PC-3 (cell line): ENCODE measurements at regions not wholly inside any gene's neighbourhood (a gene's known extent, or its start where the extent isn't known, plus 50 kb on each side); places are given as distances from the start of the nearest gene placed in this dataset.
"Not testable (repeated sequence)": the region's sequence is repeated elsewhere in the genome, so short reads cannot be mapped to it uniquely, and the experiment has no call there.

Source experiments
- CTCF ChIP-seq: fragments of 300-600 bp; sonication (generic); conservative IDR thresholded peaks from 2 replicates; pipeline ENCODE4 v1.5.1; 2017; ENCODE audit warnings: antibody characterized with exemption, low read depth, mild to moderate bottlenecking, low read length
- EZH2 ChIP-seq: fragments of 300-600 bp; sonication (generic); IDR thresholded peaks from one replicate; pipeline ENCODE4 v1.6.1; 2017; ENCODE audit warnings: antibody characterized with exemption, mild to moderate bottlenecking, low read length; ENCODE audit not compliant: unreplicated experiment

- TF ChIP-seq EZH2, CTCF: not testable (repeated sequence)
Measured at GRCh38 chr4:3631544-3632266, 99.5 kb upstream of the LRPAP1 start.
